Stimulated activated CD4-positive, alpha-beta T cell treated with anti-CD3 and anti-CD28 coated beads, Interleukin-1b, Interleukin-23, amount 100 ng/mL, for 4 hours (primary cell): ENCODE measurements at regions not wholly inside any gene's neighbourhood (a gene's known extent, or its start where the extent isn't known, plus 50 kb on each side); places are given as distances from the start of the nearest gene placed in this dataset.

Source experiments
- DNase-seq, 2 donors: peaks; one replicate each; pipeline ENCODE4 v3.0.0-alpha.2; 2020; ENCODE audit warnings: low read depth in 2 of 2

DNA sequence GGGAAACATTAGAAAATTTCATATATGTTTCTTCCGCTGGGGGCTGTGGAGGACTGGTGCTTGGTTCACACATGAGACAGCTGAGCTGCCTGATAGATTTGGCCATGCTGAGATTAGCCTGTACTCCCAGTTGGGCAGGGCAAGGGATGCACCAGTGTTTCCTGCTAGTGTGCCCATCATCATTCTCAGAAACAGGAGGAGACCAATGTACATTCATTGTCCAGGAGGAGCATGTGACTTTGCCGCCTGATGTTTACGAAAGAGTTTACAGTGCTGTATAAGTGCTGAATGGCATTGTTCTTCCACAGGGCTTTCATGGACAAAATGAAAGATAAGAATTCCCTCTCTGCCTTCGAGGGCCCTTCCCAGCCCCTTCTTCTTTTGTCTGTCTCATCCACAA, 311.1 kb upstream of the THBS1 start:
- no peak for DNase-seq

DNA sequence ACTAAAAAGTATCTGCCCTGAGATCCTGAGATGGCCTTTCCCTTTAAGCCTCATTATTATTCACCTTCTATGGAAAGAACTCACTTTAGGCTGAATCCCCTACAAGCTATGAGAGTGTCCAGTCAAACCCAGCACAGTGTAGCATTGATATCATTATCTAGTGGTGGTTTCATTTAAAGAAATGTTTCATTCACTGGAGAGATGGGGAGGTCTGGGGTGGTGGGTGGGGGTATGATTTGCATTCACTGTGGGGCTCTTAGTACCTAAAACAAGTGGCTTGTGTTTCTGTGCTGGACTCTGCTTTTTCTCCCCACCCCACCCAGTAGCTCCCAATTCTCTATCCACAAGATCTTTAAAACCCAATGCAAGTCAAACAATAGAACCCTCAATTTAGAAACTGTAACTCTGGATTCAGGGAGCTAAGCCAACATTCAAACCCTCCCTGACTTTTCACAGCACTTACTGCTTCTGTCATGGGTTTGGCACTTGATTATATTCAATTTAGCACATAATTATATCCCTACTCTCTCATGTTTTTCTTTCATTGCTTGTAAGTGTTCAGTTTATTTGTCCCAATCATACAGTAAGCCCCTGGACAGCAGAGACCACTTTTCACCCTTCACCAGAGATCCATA, 310.5 kb upstream of the THBS1 start:
- DNase-seq: no peak

DNA sequence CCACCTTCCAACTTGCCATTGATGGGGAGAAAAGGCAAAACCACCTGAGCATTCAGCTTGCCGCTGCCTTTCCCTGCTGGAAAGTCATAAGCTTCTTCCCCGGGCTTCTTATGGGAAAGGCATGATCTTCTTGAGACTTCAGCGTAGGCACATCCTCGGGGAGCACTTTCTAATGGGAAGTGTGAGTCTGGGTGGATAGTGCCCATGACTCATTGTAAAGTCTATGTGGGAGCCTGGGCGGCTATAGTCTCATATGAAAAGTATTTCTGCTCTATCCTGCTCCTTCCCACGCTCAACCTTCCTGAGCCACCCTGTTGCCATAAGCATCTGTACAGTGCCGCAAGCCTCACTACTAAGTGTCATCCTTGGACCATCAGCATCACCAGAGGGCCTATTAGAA, 309.9 kb upstream of the THBS1 start:
- no peak for DNase-seq

DNA sequence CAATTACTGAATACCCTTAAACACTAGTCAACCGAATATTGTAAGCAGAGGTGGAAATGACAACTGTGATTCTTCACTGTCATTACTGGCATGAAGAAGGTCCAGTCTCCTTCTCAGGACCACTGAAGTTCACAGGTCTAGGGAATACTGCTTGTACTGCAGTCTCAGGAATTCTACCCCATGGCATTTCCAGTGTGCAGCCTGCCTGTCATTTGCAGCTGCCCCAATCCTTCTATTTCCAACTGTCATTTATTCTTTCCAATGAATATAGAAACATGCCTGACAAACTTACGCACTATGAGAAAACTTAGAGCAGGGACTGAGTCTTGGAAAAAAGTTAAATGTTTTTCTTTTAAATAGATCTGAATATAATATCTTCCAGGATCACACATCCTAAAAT, 308.0 kb upstream of the THBS1 start:
- no peak for DNase-seq

DNA sequence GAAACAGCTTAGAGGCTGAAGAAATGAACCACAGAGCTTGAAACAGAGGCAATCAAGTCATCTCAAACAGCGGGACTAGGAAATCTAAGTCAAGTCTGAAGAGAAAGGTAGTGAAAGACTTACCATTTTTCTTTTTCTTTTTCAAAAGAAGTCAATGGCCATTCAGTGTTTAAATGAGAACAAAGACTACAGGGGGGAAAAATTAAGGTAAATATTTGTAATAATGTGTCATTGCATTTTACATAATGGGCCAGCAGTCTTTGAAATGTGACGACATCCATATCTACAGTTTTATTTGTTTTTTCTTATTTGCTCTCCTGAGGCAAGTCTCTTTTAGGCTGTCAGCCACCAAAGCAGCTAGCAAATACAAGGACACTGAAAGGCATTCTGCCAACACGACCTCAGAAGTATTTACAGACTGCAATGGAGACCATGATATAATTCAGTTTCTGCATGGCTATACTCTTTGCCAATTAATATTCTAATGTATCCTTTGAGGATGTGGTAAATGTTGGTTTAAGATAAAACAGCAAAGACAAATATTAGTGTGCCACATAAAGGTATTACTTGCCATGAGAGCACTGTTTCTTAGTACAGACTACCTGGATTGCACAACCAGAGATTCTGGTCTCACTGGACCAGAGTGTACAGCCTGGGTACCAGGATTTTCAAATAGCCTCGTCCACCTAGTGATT, 307.0 kb upstream of the THBS1 start:
- no peak for DNase-seq

DNA sequence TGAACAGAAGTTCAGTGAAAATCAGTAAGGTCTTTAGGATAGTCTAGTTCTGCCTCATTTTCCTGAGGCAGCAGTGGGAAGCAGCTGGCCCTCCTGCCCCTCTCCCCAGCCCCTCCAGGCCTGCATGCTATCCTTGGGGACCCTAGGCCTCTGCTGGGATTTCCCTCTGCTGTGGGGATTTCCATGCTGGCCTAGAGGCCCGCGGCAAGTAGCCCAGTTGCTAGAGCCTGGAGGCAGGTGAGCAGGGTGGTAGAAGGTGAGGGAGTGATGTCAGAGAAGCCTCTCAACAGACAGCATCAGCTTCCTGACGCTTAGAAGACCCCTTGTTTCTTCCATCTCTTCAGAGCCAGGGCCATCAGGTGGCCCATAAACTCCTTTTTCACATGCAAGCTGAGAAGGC, 305.8 kb upstream of the THBS1 start:
- DNase-seq: no peak

DNA sequence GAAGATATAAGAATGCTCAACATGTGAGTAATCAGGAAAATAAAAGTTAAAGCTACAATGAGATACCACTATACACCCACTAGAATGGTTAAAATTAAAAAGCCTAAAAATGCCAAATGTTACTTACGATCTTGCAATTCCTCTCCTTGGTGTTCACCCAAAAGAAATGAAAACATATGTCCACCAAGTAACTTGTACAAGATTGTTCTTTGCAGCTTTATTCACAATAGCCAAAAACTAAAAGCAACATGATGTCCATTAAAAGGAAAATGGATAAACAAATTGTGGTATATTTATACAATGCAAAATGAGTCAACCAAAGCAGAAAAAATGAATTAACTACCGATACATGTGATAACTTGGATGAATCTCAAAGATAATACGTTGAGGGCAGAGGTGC, 301.6 kb upstream of the THBS1 start:
- no peak for DNase-seq

DNA sequence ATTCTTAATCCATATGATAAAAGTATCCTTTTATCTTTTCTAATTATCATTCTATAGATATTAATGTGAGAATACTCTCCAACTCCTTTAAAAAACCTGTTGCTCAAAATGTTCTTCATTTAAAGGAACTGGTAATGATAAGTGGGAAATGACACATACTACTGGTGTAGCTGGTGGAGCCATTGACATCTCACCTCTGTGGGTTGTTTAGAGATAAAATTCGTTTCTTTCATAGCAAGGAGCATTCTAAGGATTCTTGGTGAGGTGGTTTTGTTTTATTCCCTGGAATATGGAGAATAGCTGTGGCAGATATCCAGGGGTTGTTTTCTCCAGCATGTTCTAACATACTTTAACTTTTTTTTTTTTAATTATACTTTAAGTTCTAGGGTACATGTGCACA, 299.8 kb upstream of the THBS1 start:
- no peak for DNase-seq

DNA sequence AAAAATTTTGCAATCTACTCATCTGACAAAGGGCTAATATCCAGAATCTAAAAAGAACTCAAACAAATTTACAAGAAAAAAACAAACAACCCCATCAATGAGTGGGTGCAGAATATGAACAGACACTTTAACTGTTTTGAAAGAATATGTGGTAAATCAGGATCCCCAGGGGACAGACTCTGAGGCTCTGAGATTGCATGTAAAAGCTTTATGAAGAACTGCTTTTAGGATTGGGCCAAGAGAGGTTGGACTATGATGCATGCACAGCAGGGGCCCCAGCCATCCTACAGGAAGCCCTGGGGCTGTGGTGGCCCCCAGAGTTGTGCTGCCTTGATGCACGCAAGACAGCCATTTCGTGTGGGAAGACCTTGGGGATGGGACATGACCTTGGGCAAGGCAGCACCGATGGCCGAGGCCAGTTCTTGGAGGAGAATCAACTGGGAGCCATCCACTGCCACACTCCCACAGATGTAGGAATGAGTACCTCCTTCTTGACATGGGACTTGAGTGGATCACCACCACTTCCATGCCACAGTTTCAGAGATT, 298.1 kb upstream of the THBS1 start:
- DNase-seq: no peak

DNA sequence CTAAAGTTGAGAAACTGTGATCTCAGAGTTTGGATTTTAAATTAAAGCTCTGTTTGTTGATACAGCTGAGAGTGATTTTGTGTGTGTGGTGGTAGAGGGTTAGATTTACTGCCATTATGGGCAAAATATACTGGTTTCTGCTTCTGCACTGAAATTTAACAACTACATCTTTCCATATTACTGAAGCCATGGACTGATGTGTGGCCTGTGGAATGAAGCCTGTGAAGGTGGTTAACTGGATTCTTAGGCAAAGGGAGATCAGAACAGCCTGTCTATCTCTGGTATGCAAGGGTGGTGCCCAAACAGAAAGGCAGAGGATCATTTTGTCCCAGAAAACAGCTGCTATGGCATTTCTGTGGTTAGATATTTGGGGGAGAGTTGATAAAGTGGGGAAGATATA, 297.3 kb upstream of the THBS1 start:
- no peak for DNase-seq

DNA sequence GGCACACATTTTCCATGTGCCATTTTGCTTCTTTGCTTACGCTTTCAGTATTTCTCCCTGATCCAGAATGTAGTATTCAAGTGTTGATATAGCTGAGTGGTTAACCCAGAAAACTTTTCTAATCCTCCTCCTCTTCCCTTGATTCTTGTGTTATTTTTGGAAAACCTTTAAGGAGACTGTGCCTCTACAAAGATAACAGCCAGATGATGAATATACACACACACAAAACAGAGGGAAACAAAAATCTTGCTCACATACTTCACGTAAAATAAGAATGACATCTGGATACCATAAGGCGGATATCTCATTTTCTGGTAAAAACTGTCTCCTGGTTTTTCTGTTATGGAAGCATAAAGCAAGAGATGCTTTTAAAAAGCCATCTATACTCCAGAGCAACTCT, 295.8 kb upstream of the THBS1 start:
- DNase-seq: no peak

DNA sequence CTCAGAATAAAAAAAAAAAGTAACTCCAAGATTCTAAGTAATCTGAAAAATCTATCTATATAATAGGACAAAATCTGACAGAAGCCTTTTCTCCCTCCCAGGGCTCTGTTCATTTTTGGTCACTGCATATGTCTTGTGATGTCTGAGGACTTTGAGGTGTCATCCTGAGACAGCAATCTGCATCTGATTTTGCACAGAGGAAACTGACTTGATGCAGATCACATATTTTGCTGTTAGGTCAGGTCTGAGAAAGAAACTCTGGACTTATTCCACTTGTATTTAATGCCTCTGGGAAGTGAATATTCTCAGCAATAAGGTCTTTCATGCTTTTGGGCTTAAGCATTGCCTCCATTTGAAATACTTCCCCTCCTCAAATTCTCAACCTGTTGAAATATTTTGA, 295.2 kb upstream of the THBS1 start:
- DNase-seq: no peak

DNA sequence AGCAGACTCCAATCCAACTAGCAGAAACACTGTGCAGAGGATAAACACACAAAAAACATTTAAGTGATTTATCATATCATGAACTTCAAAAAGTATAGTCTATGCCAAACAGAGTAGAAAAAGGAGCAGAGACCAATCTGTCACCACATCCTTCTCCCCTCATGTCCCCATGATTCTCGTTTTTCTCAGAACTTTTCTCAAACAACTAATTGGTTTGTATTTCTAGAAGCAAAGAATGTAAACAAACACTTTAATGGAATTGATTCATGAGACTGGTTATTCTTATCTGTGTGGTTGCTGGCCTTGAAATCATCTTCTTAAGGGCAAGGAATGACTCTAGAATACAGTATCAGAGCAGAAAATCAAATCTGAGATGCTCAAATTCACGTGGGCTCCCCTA, 294.2 kb upstream of the THBS1 start:
- no peak for DNase-seq

DNA sequence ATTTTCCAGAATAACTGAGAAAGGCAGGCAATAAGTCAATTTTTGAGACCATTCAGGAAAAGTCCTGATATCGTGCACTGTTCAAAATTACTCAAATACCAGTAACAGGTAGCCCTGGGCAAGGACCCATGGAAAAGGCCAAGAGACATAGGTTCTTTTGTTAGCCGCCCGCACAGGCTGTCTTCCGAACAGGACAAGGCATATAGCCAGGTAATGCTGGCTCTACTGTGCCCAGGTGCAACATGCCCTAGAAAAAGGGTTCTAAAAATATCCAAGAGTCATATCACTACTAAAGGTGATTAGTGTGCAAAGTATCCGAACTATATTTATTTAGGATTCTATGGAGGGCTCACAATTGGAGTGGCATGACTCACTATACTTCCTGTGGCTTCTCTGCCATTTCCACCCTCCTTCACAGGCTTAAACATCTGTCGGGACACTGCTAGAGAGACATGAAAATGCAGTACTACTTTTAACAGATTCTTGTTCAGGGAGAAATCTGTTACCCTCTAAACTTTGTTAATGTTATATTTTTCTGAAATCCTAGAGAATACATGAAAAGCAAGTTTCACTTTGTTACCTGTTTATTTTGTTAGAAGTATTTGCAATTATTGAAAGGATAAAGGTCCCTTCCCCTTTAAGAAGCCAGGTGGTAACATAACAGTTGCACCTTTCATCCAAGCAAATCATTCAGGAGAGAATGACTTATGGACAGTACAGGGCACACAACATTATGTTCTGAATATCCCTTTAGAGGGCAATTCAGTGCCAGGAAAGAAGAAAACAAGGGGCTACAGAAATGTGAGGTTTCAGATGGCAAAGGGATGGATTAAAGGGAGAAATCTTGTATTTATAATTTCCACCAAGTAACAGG, 293.3 kb upstream of the THBS1 start:
- DNase-seq: no peak

DNA sequence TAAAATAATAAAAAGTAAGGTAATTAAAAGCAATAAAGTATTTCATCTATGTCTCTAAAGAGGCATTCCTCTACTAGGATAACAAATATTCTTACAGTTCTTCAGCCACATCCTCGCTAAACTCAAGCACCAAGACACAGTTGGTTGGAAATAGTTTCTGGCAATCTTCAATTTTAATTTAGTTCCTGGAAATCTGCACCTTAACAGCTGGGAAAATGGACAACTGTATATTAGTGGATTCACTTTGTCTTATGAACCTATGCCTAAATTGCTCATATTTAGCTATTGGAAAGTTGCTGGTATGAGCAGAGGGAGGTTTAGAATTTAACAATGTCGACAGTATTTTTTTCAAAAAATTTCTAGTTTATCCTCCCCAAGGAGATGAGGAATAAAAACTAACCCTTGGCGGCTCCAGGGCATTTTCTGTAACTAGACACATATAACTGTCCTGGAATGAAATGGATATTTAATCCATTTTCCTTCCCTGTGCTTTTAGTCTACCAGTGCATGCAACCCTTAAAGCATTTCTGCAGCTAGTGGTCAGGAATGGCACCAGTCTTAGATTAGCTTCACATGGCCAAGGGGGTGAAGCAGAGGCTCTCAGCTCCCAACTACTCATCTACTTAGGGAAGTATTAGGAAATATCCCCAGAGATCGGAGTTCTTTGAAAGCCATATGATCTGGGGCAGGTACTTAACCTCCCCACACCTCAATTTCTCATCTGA, 290.0 kb upstream of the THBS1 start:
- DNase-seq: no peak

DNA sequence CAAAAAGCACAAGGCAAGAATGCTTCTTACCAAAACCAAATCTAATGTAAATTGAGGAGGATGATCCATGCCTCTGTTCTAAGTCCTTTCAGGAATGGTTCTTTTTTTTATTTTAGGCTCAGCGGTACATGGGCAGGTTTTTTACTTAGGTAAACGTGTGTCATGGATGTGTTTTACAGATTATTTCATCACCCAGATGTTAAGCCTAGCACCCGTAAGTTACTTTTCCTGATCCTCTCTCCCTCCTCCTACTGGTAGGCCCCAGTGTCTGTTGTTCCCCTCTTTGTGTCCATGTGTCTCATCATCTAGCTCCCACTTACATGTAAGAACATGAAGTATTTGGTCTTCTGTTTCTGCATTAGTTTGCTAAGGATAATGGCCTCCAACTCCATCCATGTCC, 289.2 kb upstream of the THBS1 start:
- DNase-seq: no peak

DNA sequence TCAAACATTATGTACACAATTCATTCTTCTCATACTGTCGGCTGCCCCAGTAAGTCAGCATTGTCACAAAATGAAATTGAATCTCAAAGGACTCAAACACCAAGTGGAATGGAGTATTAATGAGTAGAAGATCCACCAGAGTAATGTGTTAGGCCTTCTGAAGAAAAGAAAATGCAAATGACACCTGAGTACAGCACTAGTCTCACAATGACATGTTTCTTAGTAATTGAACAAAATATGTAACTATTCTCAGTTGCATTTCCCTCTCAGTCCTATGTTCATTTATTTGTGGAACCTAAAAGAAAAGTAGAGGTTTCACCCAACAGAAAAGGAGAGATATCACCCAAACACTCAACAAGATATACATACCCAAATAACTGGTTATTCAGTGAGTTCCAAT, 283.9 kb upstream of the THBS1 start:
- no peak for DNase-seq

DNA sequence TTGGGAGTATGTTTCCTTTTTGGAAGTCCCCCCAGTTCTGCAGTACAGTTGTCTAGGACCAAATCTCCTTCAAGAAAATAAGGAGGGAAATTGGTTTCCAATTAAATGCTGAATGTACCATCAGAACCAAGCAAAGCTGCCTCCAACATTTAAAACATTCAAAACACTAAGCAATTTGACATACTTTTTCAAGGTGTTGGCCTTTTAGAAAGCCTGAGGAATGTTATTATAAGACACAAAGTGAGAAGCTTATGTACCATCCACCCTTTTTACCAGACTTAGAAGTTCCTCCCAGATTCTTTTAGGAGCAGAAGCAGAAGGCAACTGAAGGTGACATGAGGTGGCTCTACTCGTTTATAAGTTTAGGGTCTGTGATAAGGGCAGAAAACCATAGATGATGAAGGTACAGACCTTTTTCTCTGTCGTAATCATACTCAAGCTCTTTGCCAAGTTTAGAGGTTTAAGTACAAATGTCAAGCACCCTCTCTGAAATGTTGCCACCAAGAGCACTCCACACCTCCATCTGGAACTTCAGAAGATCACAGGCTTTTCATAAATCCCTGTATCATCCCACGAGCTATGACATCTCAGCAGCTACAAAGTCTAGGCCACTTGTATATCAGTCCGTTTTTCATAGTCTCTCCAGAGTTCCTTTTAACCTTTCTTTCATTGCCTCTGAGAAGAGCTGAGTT, 282.5 kb upstream of the THBS1 start:
- no peak for DNase-seq

DNA sequence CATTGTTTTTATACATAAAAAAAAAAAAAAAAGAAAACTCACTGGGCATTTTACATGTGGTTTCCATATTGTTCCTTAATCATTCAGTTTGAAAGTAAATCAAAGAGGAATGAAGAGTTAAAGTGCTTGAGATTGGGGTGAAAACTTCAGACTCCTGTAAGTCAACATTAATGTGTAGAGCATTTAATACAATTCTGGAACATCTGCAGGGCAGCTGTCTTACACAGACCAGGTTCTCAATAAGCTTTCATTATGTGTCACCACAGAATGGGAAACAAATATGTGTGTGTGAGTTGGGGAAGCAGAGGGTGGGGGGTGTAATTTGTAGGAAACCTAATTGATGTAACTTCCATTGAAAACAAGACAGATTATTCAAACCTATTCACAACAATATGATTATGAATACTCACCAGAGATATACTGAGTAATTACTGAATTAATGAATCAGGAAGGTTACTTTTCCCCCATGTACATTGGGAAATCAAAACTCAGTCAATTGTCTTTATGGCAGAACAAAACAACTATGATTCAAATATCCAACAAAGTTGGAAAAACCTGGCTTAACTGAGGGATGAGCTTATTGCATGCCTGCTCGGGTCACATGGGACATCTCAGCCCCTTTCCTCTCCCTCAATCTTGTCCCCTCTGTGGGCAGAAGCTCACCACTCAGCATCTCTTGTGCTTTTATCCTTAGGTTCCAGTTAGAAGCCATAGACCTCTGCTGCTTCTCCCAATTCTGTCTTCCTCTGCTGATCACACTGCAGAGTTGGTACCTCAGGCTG, 281.2 kb upstream of the THBS1 start:
- DNase-seq: no peak

DNA sequence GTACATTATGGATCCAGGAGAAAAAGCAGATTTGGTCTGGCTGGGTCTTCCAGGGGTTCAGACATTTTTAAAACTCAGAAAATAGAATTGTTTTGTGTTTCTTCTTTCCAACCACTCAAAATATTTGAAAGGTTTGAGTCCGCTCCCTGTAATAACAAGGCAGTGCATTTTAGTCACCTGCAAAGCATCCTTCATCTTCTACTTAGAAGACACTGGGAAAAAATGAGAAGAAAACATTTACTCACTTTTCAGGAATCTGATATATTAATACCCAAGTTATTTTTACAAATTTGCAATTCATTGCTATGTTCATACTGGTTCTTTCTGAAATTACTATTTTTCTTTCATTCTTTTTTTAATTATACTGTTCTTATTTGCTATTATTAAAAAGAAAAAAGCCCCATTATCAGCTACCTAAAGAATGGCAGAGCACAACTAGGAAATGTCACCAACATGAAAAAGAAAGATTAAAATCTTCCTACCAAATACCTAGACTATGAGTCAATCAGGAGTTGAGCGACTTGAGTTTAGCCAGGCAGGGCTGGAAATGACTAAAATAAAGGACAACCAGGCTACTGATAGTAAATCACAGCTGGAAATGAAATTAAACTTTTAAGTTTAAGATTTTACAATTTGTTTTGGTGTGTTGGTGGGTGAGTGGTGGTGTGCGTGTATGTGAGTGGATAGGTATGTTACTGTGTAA, 280.3 kb upstream of the THBS1 start:
- no peak for DNase-seq
